Occipital lobe (tissue), 1 donor: ENCODE measurements at regions not wholly inside any gene's neighbourhood (a gene's known extent, or its start where the extent isn't known, plus 50 kb on each side); places are given as distances from the start of the nearest gene placed in this dataset.

Source experiments
- DNase-seq: peaks from one replicate; lab custom pipeline; 2025; lab: John Stamatoyannopoulos, UW

DNA sequence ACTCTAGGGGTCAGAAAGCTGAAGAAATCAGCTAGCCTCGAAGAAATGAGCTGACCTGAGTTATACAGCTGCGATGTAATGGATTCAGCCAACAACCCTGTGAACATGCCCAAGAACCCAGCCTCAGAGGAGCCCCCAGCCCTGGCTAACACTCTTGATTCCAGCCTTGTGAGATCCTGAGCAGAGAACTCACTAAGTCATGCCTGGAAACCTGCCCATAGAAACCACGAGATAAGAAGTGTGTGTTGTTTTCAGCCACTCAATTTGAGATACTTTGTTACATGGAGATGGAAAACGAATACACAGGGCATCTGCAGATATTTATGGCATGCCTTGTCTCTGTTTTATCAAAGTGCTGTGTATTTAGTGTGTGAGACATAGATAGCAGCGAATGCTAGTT, 265.2 kb downstream of the QKI start:
- DNase-seq, result no peak

DNA sequence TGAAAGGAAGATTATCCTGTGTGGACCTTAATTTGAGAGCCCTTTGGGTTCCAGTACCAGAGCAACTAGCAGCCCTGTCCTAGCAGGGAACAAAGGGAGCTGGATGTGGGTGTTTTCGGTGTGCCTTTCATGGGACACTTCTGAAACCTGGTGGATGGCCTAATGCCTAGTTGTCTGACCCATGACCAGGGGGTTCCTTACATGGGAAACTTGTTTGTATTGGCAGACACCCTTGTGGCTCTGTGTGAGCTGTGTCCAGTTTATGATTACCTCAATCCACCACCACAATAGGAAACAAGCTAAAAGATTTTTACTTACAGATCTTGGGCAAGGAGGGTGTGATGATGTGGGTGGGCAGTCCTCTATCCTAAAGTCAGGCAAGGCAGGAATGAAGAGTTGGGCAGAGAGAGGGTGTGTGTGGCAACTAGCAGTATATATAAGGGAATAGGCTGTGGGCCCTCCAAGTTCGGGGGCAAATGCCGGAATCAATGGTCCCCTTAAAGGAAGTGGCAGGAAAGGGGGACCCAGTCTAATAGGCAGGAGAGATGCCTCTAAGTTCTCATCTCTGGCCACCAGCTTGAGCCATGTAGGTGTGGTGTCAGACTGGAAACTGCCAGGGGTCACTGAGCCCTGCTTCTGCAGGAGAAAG, 264.6 kb downstream of the QKI start:
- DNase-seq, result no peak

DNA sequence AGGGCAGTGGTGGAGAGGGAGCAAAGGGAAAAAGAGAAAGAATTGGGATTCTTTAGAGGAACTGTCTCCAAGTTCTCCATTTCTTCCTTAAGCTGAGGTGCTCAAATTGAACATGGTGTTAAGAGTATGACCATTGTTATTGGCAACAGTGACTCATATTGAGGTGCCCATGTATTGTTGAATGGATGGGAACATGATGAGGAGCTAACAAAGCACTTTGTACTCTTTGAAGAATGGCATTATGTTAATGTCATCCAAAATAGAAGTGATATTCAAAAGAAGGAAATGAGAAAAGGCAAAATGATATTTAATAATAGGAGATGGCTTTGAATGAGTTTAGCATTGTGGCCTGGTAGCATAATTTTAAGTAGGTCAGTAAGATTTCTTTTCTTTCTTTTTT, 261.1 kb downstream of the QKI start:
- no peak for DNase-seq

DNA sequence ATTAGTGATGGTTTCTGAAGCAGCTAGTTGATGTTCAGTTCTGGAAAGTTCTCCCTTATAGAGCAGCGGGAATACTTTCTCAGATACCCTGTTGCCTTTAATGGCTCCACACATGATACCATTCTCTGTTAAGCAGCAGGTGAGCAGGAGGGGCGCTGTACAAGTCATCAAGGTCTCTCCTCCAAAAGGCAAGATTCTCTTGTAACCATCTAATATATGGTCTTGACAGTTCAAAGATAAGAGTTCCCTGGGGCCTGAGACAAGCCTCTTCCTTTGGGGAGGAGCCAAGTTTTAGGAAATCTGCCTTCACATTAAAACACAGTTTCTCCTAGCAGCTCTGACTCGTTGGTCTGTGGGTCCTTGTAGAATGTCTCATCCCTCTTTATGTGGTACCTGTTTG, 258.2 kb downstream of the QKI start:
- no peak for DNase-seq

DNA sequence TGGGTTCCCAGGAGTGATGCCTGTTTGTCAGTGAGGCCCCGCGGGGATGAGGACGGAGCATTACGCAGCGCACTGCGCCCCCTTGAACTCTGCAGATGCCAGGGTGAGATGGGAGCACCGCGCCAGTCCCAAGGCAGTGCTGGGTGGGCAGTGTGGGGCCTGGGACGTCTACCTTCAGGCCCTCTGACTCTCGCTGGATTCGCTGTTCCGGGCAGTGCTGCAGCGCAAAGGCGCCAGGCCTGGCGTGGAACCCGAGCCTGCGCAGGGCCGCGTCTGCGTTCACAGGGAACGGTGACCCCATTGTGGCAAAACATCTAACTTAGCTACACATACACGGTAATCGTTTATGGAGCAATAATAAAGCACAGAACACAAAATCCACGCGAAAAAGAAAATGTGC, 257.3 kb downstream of the QKI start:
- DNase-seq, result no peak

DNA sequence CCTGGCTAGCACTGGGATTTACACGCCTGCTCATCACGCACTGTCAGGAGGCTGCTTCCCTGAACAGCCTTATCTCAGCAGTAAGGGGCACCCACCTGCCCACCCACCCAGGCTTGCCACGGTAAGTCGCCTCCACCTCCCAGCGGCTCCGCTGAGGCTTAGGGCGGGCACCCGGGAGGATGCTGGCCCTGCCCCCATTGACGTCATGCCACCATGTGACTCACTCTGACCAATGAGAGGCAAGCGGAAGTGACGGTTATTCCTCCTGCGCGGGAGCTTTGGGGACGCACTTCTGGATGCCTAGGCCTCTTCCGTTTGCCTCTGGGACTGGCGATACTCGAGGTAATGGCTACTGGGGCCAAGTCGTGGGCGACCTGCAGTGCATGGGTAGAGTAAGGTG, 256.8 kb downstream of the QKI start:
- no peak for DNase-seq

DNA sequence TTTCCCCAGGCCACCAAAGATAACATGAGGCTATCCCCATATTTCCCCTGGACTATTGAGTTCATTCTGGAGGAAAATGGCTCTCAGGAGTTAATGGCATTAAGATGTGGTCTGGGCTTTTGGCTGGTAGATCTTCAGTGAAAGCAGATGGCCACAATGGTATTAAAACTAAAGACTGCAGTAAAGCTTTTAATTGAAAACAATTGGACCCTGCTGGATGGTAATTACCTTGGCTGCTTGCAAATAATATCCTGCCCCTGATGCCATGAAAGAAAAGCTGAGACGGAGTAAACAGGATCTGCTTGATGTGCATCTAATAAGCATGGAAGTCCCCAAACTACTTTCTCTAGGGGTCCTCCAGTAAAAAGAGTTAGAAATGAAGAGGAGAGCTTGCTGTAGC, 255.8 kb downstream of the QKI start:
- no peak for DNase-seq

DNA sequence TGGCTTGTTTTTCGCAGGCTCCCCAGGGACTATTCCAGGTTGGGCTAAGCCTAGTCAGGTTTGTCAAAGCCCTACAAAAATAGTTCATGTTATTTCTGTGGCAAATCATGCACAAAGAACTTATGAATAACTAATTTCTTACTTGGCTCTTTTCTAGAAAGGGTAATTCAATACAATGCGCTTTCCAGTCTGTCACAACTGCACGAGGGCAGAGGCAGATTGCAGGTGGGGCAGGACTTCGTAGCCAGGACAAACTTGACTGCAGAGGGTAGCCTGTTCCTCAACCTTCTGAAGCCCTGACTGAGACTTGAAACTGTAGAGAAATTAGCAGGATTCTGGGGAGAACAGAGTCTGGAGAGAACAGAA, 253.5 kb downstream of the QKI start:
- no peak for DNase-seq

DNA sequence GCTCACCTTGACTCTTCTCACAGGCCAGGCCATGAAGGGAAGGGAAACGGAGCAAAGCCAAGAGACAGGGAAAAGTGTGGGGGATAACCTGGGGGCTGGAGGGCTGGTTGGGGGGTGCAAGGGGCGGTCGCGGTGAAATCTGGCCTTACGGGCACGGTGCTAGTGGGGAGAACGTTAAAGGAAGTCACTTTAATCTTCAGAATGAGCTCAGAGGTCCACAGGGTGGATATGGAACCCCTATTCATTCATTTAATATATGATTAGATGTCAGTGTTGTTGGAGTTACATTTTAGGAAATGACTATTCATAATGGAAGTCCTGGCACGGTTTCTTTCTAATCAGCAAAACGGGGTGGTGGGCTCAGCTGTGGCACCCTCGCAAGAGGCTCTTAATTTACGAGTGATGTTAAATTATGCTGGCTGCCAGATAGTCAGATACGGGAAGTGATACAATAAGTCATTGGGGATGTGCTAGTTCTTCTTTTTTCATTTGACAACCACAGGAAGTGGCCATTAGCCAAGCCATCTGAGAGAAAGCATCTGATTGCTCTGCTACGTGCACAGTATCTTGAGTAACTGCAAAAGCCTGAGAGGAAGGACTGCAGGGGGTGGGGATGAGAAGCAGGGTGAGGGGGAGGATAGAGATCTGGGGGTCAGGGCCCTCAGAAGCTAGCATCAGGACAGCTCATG, 253.0 kb downstream of the QKI start:
- DNase-seq, result no peak

DNA sequence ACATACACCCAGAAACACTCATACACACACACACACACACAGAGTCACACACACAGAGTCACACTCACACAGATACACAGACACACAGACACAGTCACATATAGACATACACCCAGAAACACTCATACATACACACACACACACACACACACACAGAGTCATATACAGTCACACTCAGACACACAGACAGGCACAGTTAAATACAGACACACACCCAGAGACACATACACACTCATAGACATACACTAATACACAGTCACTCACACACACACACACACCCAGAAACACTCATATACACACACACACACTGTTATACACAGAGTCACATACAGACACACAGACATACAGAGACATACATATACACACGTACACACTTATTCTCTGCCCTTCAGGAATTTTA, 250.9 kb downstream of the QKI start:
- no peak for DNase-seq

DNA sequence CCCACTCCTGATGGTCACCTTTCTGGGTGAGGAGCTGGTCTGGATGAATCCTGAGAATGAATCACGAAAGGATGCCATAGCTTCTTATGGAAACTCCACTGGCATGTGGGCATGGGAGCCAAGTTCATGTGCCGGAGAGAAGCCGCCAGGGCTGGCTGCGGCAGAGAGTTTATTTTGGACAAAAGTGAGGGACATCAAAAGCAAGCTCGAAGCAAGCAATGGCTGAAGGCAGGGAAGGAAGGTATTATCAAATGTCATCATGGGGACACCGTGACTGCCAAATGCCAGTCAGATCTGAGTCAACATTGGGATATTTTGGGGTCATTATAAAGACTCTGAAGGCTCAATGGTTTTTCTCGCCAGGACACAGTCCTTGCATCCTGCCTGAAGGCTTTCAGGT, 249.1 kb downstream of the QKI start:
- no peak for DNase-seq

DNA sequence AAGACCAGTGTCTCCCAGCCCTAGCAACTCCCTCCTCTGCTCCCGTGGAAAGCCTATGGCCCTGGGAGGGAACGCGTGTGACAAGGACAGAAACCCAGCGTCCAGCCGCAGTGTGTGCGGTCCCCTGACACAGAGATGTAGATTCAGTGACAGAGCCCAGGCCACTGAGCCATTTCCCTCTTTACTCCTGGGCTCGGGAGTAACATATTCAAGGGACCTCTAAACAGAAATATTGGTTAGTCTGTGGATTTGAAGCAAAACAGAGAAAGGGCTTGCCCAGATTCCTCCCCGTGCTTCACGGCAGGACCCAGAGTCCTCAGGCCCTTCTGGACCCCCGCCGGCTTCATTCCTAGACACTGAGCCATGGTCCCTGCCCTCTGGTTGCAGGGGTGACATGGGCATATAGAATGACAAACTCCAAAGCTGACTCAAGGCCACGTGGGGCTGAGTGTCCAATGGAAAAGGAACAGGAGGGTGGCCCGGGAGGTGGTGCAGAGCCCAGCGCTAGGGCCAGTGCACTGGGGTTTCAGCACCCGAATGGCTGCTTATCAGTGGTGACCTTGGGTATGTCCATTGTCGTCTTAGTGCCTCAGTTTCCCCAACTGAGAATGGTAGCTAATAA, 248.2 kb downstream of the QKI start:
- DNase-seq, result no peak

DNA sequence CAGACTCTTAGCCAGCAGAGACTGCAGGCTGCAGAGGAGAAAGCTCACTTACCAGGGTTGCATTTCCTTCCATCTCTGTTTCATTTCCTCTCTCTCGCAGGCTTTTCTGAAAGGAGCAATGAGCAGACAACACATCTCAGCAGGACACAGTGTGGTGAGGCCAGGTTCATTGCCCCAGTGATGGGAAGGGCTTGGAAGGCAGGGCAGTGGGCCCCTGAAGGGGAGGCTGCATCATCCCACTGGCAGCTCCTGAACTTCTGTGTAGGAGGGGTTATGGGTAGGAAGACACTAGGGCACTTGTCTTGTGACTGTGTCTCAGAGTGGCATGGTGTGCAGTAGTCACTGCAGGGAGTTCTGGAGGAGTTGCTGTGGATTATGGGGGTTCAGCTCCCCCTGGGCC, 246.8 kb downstream of the QKI start:
- no peak for DNase-seq

DNA sequence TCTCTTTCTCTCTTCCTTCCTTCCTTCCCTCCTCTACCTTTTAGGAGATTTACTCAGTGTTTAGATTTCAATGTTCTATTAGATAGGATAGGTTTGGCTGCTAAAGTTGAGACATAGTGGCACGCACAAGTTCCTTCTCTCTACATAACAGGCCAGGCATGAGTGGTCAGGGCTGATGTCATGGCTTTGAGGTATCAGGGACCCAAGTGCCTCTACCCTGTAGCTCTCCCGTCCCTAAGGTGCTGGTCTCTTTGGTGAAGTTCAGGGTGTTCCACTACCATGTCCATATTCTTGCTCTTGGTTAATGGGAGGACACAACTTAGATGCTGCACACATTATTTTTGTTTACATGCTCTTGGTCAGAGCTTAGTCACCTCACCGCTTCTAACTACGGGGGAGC, 245.3 kb downstream of the QKI start:
- no peak for DNase-seq

DNA sequence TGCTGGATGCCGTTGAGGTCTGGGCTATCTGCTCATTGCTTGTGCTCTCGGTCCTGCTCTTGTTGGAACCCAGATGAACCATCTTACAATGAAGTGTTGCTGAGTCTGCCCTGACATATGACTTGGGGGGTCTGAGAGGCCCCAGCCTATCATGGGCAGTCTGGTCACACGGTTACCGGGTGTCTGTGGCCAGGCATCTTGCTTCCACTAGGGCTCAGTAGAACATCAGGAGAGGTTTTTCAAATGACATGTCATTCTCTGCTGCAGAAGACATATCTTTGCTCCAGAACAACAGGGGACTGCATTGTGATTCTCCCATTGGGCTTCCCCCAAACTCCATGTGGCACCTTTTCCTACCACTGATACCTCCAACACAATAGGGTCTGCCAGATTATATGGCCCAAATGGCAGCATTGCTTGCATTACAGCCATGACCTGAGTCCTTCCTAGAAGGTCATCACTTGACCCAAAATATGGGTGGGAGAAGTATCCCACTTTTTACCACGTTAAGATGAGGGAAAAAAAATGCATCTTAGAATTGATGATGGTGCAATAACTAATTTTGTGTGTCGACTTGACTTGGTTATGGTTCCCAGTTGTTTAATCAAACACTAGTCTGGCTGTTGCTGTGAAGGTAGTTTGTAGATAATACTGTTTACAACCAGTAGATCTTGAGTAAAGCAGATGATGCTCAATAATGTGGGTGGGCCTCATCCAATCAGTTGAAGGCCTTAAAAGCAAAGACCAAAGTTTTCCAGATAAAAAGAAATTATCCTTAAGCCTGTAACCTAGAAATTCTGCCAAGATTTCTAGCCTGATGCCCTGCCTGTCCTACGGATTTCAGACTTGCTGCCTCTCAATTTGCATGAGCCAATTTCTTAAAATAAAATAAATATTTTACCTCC, 241.0 kb downstream of the QKI start:
- DNase-seq, result no peak

DNA sequence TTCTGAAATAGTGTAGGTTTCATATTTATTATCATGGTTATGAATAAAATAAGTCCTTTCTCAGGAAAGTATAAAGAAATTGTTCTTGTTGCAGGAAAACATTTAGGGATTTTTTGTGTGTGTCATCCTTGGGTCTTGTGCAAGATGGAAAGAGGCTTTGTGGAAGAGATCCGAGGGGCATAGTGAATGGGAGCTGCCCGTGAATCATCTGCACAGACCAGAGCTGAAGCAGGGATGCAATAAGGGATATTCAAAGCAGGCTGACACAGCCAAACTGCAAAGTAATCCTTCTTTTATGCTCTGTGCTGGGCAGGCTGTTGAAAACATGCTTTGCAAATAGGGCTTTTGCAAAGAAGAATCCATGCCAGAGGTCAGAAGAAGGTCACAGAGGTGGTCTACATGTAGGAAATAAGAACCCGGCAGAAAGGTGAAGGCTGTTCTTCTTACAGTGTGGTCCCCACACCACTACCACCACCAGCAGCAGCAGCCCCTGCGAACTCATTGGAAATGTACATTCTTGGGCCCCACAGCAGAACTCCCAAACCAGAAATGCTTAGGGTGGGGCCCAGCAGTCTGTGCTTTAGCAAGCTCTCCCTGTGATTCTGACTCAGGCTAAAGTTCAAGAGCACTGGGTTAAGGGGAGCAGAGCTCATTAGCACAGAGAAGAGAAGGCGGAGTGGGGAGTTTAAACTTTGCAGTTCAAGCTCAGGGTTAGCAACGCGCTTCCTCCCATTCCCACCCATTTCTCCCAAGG, 237.6 kb downstream of the QKI start:
- no peak for DNase-seq

DNA sequence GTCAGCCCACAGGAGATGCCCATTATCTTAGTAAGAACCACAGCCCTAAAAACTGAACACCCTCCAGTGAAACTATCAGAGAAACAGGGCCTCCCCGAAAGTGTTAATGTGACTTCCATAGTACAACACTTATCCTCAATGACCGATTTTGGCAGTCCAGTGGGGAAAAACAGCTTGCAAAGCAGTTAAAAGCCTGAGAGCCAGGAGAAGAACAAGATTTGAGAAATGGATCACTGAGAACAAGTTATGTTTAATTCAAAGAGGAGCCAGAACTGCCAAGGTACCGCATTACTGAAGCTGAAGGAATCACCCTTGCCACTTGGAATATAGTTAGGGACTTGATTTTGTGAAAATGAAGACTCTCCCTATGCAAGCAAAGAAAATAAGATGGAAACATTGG, 236.9 kb downstream of the QKI start:
- DNase-seq, result no peak

DNA sequence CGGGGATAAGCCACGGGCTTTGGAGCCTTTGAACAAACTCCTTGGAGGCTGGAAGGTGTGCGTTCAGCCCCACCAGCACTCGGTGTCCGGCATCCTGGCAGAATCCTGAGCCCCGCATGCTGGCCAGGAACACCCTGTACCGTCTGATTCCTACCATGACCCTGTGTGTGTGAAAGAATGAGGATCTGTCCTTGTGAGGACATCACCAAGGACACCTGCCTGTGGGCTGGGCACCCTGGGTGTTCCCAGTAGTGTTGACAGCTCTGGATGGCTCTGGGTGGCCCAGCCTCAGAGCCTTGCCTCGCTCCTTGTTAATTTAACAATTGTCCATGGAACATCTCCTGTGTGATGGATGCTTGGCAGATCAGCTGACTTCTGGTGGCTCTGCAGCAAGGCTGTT, 234.3 kb downstream of the QKI start:
- DNase-seq, result no peak

DNA sequence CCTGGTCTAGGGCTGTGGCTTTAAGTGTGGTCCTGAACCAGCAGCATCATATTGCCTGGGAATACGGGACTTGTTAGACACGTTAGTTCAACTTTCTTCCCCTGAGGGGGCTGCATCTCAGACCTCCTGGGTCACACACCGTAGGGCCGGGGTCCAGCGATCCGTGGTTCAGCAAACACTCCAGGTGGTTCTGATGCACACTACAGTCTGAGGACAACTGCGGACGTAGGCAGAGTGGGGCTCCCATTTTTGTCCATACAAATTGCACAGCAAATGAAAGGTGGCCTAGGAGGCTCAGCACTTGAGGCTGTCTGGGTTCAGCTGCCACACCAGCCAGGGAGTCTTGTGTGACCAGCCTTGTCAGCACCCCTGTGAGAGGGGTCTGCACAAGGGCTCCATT, 233.1 kb downstream of the QKI start:
- no peak for DNase-seq

DNA sequence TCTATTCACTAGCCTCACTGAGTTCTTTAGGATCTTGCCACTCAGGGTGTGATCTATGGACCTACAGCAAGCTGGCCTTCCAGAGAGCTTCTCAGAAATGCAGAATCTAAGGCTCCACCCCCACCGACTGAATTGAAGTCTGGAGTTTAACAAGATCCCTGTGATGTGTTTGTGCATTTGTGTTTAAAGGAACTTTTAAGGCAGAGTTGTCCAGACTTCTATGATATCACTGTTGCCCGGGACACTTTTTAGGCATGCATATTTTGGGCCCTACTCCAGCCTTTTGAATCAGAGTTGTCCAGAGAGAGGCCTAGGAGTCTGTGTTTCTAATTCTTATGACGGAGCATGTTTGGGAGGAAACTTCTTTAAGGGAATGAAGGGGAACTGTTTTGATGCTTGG, 232.3 kb downstream of the QKI start:
- DNase-seq, result no peak

DNA sequence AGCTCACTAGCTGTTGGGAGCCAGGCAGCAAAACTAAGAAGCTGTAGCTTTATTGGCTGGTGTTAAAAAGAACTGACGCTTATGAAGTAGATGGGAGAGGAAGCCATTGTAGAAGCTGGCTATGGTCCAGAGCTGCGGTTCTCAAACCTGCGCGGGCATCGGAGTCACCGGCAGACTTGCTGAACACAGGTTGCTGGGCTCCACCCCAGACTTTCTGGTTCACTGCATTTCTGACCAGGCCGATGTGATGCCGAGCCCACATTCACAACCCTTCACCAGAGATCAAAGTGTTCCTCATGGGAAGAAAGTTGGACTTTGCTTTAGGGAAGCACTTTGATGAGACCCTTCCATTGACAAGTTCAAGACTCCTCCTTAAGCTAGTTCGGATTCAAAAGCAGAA, 231.6 kb downstream of the QKI start:
- DNase-seq, result no peak

DNA sequence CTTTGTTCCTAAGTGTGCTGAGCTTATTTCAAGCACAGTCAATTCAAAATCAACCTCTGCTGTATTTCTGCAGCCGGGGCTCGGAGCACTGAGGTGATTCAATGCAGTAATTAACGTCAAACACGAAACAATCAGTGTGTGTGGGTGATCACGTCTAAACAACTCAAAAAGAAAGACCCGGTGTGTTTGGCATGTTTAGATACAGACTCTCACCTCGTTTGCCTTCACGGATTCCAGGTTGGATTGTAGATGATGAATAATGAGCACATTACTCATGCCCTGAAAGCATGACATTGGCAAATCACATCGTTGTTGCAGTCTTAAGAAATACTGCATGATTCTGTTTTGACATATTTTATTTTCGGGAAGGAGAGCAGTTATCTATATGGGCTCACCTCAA, 231.0 kb downstream of the QKI start:
- no peak for DNase-seq
